H1 (cell line): ENCODE measurements at regions not wholly inside any gene's neighbourhood (a gene's known extent, or its start where the extent isn't known, plus 50 kb on each side); places are given as distances from the start of the nearest gene placed in this dataset.

Experiments used
- CTCF ChIA-PET: fragments of 300-600 bp; sonication (Branson Sonifier 250); formaldehyde crosslinking; loops from one replicate; lab custom pipeline; 2021; ENCODE audit not compliant: partially characterized antibody; lab: Charles Lee
- POLR2A ChIA-PET: fragments of 300-600 bp; sonication (Branson Sonifier 250); formaldehyde crosslinking; loops from one replicate; lab custom pipeline; 2021; ENCODE audit warnings: inconsistent platforms; ENCODE audit not compliant: partially characterized antibody; lab: Charles Lee
- DNase-seq, 2 experiments: peaks; one replicate each; pipeline versions ENCODE4 v3.0.0 to v3.0.0-alpha.2; 2010 to 2022; ENCODE audit warnings: low spot score in 2 of 2, low read depth in 1 of 2, mixed read lengths in 1 of 2
- FAIRE-seq: peaks from 2 replicates; lab custom pipeline; 2011; peaks lifted over from hg19 to GRCh38; lab: Jason Lieb, UNC
- H2AFZ ChIP-seq: 2 replicates; pipeline ENCODE4 v1.8.1; 2012; ENCODE audit warnings: low read length, inconsistent platforms
- H2AK5ac ChIP-seq: 2 replicates; pipeline ENCODE4 v1.6.1; 2013; ENCODE audit warnings: low read depth, low read length
- H2BK120ac ChIP-seq: replicated peaks from 2 replicates; pipeline ENCODE3; 2013; ENCODE audit warnings: low read depth, low read length, inconsistent platforms
- H2BK12ac ChIP-seq: 2 replicates; pipeline ENCODE4 v1.6.1; 2013; ENCODE audit warnings: low read depth, low read length
- H2BK15ac ChIP-seq: 2 replicates; pipeline ENCODE4 v1.6.1; 2013; ENCODE audit warnings: low read length
- H2BK20ac ChIP-seq: 2 replicates; pipeline ENCODE4 v1.6.1; 2013; ENCODE audit warnings: low read length
- H2BK5ac ChIP-seq: 2 replicates; pipeline ENCODE4 v1.6.1; 2013; ENCODE audit warnings: low read depth, low read length
- H3K14ac ChIP-seq: 2 replicates; pipeline ENCODE4 v1.6.1; 2013; ENCODE audit warnings: inconsistent platforms; ENCODE audit not compliant: insufficient read length
- H3K18ac ChIP-seq: 2 replicates; pipeline ENCODE4 v1.6.1; 2013; ENCODE audit warnings: low read length; ENCODE audit errors: extremely low read depth
- H3K23ac ChIP-seq: 2 replicates; pipeline ENCODE4 v1.6.1; 2013; ENCODE audit warnings: inconsistent platforms; ENCODE audit not compliant: insufficient read length
- H3K23me2 ChIP-seq: 2 replicates; pipeline ENCODE4 v1.6.1; 2013; ENCODE audit warnings: low read depth, low read length
- H3K27ac ChIP-seq: 2 replicates; pipeline ENCODE4 v1.6.1; 2011; ENCODE audit warnings: low read depth, low read length, inconsistent platforms
- H3K27me3 ChIP-seq, 4 experiments: replicated peaks in 1 of 4; 1 replicate in 1 of 4; 2 replicates in 3 of 4; pipeline versions ENCODE4 v1.6.1 to v1.8.1; 2011 to 2013; ENCODE audit warnings: low read length in 3 of 4, mild to moderate bottlenecking in 3 of 4, inconsistent platforms in 2 of 4, mixed read lengths in 2 of 4, moderate library complexity in 1 of 4; ENCODE audit not compliant: control insufficient read depth in 3 of 4, insufficient read depth in 3 of 4; ENCODE audit errors: extremely low read depth in 1 of 4
- H3K36me3 ChIP-seq, 4 experiments: 2 replicates each; pipeline versions ENCODE4 v1.6.1 to v1.8.1; 2011 to 2013; ENCODE audit warnings: mild to moderate bottlenecking in 4 of 4, low read length in 3 of 4, moderate library complexity in 2 of 4, control low read depth in 1 of 4, inconsistent platforms in 1 of 4; ENCODE audit not compliant: insufficient read depth in 4 of 4, control insufficient read depth in 2 of 4
- H3K4ac ChIP-seq: replicated peaks from 2 replicates; pipeline ENCODE3; 2013; ENCODE audit warnings: low read length, low read depth, mixed read lengths, inconsistent platforms; ENCODE audit not compliant: insufficient read length
- H3K4me1 ChIP-seq, 4 experiments: replicated peaks in 1 of 4; 1 replicate in 1 of 4; 2 replicates in 3 of 4; pipeline versions ENCODE4 v1.6.1 to v1.8.1; 2011 to 2013; ENCODE audit warnings: low read length in 3 of 4, inconsistent platforms in 2 of 4, mixed read lengths in 1 of 4; ENCODE audit not compliant: insufficient read depth in 4 of 4, control insufficient read depth in 3 of 4
- H3K4me2 ChIP-seq, 2 experiments: 2 replicates each; pipeline versions ENCODE4 v1.6.1 to v1.8.1; 2011 to 2013; ENCODE audit warnings: low read depth in 2 of 2, low read length in 2 of 2, control low read depth in 1 of 2, inconsistent platforms in 1 of 2, mild to moderate bottlenecking in 1 of 2; ENCODE audit not compliant: insufficient read depth in 1 of 2
- H3K4me3 ChIP-seq, 4 experiments: fragments of 200-600, 300-600 bp in 1 of 4; sonication (generic), shearing (Covaris generic), sonication (Bioruptor Twin) in 1 of 4; 2 replicates each; pipeline versions ENCODE4 v1.5.1 to v1.8.1; 2011 to 2016; ENCODE audit warnings: low read length in 4 of 4, low read depth in 3 of 4, control low read depth in 2 of 4, inconsistent platforms in 2 of 4, mild to moderate bottlenecking in 2 of 4, mixed read lengths in 1 of 4, moderate library complexity in 1 of 4; ENCODE audit not compliant: insufficient read depth in 2 of 4; ENCODE audit errors: extremely low read depth in 1 of 4
- H3K56ac ChIP-seq: replicated peaks from 2 replicates; pipeline ENCODE3; 2013; ENCODE audit warnings: low read depth, mild to moderate bottlenecking, mixed read lengths, low read length, inconsistent platforms; ENCODE audit not compliant: insufficient read length
- H3K79me1 ChIP-seq: 2 replicates; pipeline ENCODE4 v1.6.1; 2013; ENCODE audit warnings: low read depth, low read length, control low read depth
- H3K79me2 ChIP-seq, 2 experiments: 2 replicates each; pipeline versions ENCODE4 v1.6.1 to v1.8.1; 2012 to 2013; ENCODE audit warnings: low read length in 2 of 2, mild to moderate bottlenecking in 2 of 2, inconsistent platforms in 1 of 2; ENCODE audit not compliant: insufficient read depth in 2 of 2, control insufficient read depth in 1 of 2
- H3K9ac ChIP-seq, 4 experiments: replicated peaks in 1 of 4; 1 replicate in 1 of 4; 2 replicates in 3 of 4; pipeline versions ENCODE4 v1.6.1 to v1.8.1; 2011 to 2013; ENCODE audit warnings: low read depth in 3 of 4, low read length in 3 of 4, control low read depth in 2 of 4, mild to moderate bottlenecking in 2 of 4, moderate library complexity in 2 of 4, inconsistent platforms in 1 of 4; ENCODE audit errors: extremely low read depth in 1 of 4
- H3K9me3 ChIP-seq, 2 experiments: 2 replicates each; pipeline versions ENCODE4 v1.6.1 to v1.8.1; 2012 to 2013; ENCODE audit warnings: mild to moderate bottlenecking in 2 of 2, moderate library complexity in 2 of 2, control low read depth in 1 of 2, inconsistent platforms in 1 of 2, low read depth in 1 of 2, low read length in 1 of 2, mixed read lengths in 1 of 2; ENCODE audit not compliant: insufficient read depth in 2 of 2
- H4K20me1 ChIP-seq, 2 experiments: replicated peaks in 1 of 2; 2 replicates each; pipeline versions ENCODE3 to v1.8.1; 2011 to 2013; ENCODE audit warnings: inconsistent platforms in 2 of 2, low read length in 2 of 2, mild to moderate bottlenecking in 1 of 2; ENCODE audit not compliant: insufficient read depth in 2 of 2, control insufficient read depth in 1 of 2
- H4K5ac ChIP-seq: 2 replicates; pipeline ENCODE4 v1.6.1; 2013; ENCODE audit warnings: low read length, low read depth, mixed read lengths, inconsistent platforms; ENCODE audit not compliant: insufficient read length
- H4K8ac ChIP-seq: 2 replicates; pipeline ENCODE4 v1.8.0; 2013; ENCODE audit warnings: mild to moderate bottlenecking, moderate library complexity, low read length, inconsistent platforms; ENCODE audit not compliant: insufficient read depth; ENCODE audit errors: extremely low read depth
- H4K91ac ChIP-seq: replicated peaks from 2 replicates; pipeline ENCODE3; 2013; ENCODE audit warnings: low read length, mixed read lengths, inconsistent platforms; ENCODE audit not compliant: insufficient read length
- ASH2L ChIP-seq: fragments of 200-600, 300-600 bp; sonication (generic); IDR thresholded peaks from one replicate; pipeline ENCODE4 v1.7.1; 2017; ENCODE audit warnings: low read length
- BRCA1 ChIP-seq: IDR thresholded peaks from 2 replicates; pipeline ENCODE4 v1.6.1; 2012; ENCODE audit warnings: low read depth, low read length, improper control_type of control experiment
- CREB1 ChIP-seq: IDR thresholded peaks from 2 replicates; pipeline ENCODE4 v1.6.1; 2012; ENCODE audit warnings: inconsistent platforms
- GABPA ChIP-seq: IDR thresholded peaks from 2 replicates; pipeline ENCODE4 v1.6.1; 2011; ENCODE audit warnings: mild to moderate bottlenecking, low read length, moderate library complexity, borderline replicate concordance; ENCODE audit not compliant: insufficient read depth
- GTF2F1 ChIP-seq: IDR thresholded peaks from 2 replicates; pipeline ENCODE4 v1.6.1; 2012; ENCODE audit warnings: low read depth, low read length, improper control_type of control experiment, borderline replicate concordance
- HDAC6 ChIP-seq: IDR thresholded peaks from one replicate; pipeline ENCODE4 v1.7.1; 2012; ENCODE audit warnings: low read depth, mild to moderate bottlenecking, inconsistent platforms, low read length, moderate library complexity
- JUND ChIP-seq: IDR thresholded peaks from 2 replicates; pipeline ENCODE4 v1.6.1; 2011; ENCODE audit warnings: mild to moderate bottlenecking, improper control_type of control experiment, low read length
- KDM1A ChIP-seq: fragments of 200-600, 300-600 bp; sonication (generic); IDR thresholded peaks from 2 replicates; pipeline ENCODE4 v1.7.1; 2016; ENCODE audit warnings: mild to moderate bottlenecking, low read length, borderline replicate concordance
- KDM5A ChIP-seq: fragments of 200-600 bp; IDR thresholded peaks from 2 replicates; pipeline ENCODE4 v1.7.1; 2012; ENCODE audit warnings: mild to moderate bottlenecking, low read length, inconsistent platforms, mixed read lengths
- NANOG ChIP-seq: IDR thresholded peaks from 2 replicates; pipeline ENCODE4 v1.6.1; 2011; ENCODE audit warnings: low read length, low read depth, mild to moderate bottlenecking, inconsistent platforms; ENCODE audit not compliant: insufficient read depth, poor library complexity, severe bottlenecking
- PHF8 ChIP-seq: fragments of 200-600 bp; sonication (generic); conservative IDR thresholded peaks from 2 replicates; pipeline ENCODE4 v1.7.1; 2012; ENCODE audit warnings: low read depth, mild to moderate bottlenecking, inconsistent platforms, low read length, moderate library complexity
- RFX5 ChIP-seq: IDR thresholded peaks from 2 replicates; pipeline ENCODE4 v1.6.1; 2011; ENCODE audit warnings: low read depth, low read length, improper control_type of control experiment, borderline replicate concordance
- SAP30 ChIP-seq: fragments of 300-600 bp; sonication (generic); IDR thresholded peaks from 2 replicates; pipeline ENCODE4 v1.7.1; 2012; ENCODE audit warnings: low read length, moderate library complexity, mild to moderate bottlenecking, inconsistent platforms; ENCODE audit not compliant: insufficient read depth, insufficient replicate concordance
- SIX5 ChIP-seq: IDR thresholded peaks from 2 replicates; pipeline ENCODE4 v1.6.1; 2011; ENCODE audit warnings: mild to moderate bottlenecking, low read depth, low read length
- SP4 ChIP-seq: IDR thresholded peaks from 2 replicates; pipeline ENCODE4 v1.6.1; 2012; ENCODE audit warnings: low read length, inconsistent platforms
- YY1 ChIP-seq: IDR thresholded peaks from 2 replicates; pipeline ENCODE4 v1.6.1; 2011; ENCODE audit warnings: low read depth, mild to moderate bottlenecking, low read length
- WGBS, 2 experiments: shearing (Covaris generic) in 1 of 2; methylation state at CpG; one replicate each; pipeline versions ENCODE4 v1.1.6 to v1.1.7; 2013 to 2015; ENCODE audit warnings: low lambda C conversion rate in 2 of 2, mixed read lengths in 2 of 2, inconsistent platforms in 1 of 2, low coverage in 1 of 2, missing lambda C conversion rate in 1 of 2; ENCODE audit not compliant: insufficient replicate concordance in 2 of 2, insufficient coverage in 1 of 2, insufficient read length in 1 of 2; ENCODE audit errors: extremely low coverage in 1 of 2, missing lambda C conversion rate in 1 of 2; 5-methylcytosine and 5-hydroxymethylcytosine counted together

DNA sequence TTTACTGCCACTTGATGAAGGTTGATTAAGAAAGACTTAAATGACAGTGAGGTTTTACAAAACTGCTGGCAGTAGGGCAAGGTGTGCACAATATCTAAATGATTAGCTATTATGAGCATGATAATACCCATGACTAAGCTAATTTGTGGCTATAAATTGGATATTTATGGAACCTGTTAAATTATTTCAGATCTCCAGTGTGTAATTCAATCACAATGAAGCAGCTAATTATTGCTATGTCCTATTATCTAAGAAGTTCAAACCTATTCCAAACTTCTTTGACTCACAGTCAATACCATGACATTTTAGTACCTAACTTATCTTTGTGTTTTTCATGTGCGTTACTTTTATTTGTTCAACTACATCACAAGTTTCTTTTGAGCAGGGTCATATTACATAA is 253.8 kb upstream of the MMADHC start:
- no peak overlapping the region for H3K27ac ChIP-seq
- H3K23me2 ChIP-seq: no peaks in the 10 kb centered on the region
- no peak for TF ChIP-seq NANOG
- no peak for TF ChIP-seq JUND
- TF ChIP-seq SIX5: no peak
- TF ChIP-seq SP4: no peak
- no peak for TF ChIP-seq CREB1
- no peak for TF ChIP-seq KDM5A
- TF ChIP-seq KDM1A: no peak
- TF ChIP-seq PHF8: no peak
- TF ChIP-seq RFX5: no peak
- no peak for TF ChIP-seq GTF2F1
- TF ChIP-seq SAP30: no peak
- no peak for TF ChIP-seq BRCA1
- no peak for TF ChIP-seq YY1
- TF ChIP-seq GABPA: no peak
- no peak for TF ChIP-seq ASH2L
- TF ChIP-seq HDAC6: no peak

More for the DNA sequence above, 253.8 kb upstream of the MMADHC start:
- H4K5ac ChIP-seq: no peak overlapping the region
- no peaks in the 10 kb centered on the region for H3K4me1 ChIP-seq
- H4K91ac ChIP-seq: no peak overlapping the region
- H3K4me3 ChIP-seq: no peak overlapping the region
- H3K36me3 ChIP-seq: no peaks in the 10 kb centered on the region
- H2BK20ac ChIP-seq: no peak overlapping the region
- ChIA-PET POLR2A (no interaction called here), CTCF (no interaction called here)
- no peak overlapping the region for H2BK15ac ChIP-seq
- H2AFZ ChIP-seq: no peak overlapping the region
- H4K8ac ChIP-seq: no peak overlapping the region
- no peak for FAIRE-seq
- no peaks in the 10 kb centered on the region for H4K20me1 ChIP-seq
- no peak overlapping the region for H3K4me2 ChIP-seq
- no peak overlapping the region for H2BK120ac ChIP-seq
- H2AK5ac ChIP-seq: no peak overlapping the region
- WGBS, 2 experiments: 90% methylated on average over 1 of the region's 1 CpG; no CpG with 5 or more reads in 1 of the 2 experiments
- H2BK12ac ChIP-seq: no peak overlapping the region
- H3K14ac ChIP-seq: no peak overlapping the region
- no peak overlapping the region for H3K4ac ChIP-seq
- no peaks in the 10 kb centered on the region for H3K79me2 ChIP-seq
- H3K79me1 ChIP-seq: no peaks in the 10 kb centered on the region
- no peak overlapping the region for H3K18ac ChIP-seq
- H3K9ac ChIP-seq: no peak overlapping the region
- no peak for DNase-seq
- H3K23ac ChIP-seq: no peak overlapping the region
- no peak overlapping the region for H2BK5ac ChIP-seq
- H3K27me3 ChIP-seq: peaks cover 0 to 1% (median 0%) of the 10 kb centered on the region in 4 experiments; a peak in 1 of 7 replicates
- H3K9me3 ChIP-seq: no peaks in the 10 kb centered on the region
- H3K56ac ChIP-seq: no peak overlapping the region
